Esophagus muscularis mucosa (tissue), 4 donors: ENCODE measurements at regions not wholly inside any gene's neighbourhood (a gene's known extent, or its start where the extent isn't known, plus 50 kb on each side); places are given as distances from the start of the nearest gene placed in this dataset.

ENCODE experiments used
- CTCF ChIP-seq, 3 experiments: fragments of 200-600 bp in 2 of 3; fragments of 450-650 bp in 1 of 3; sonication (generic) in 2 of 3; IDR thresholded peaks; one replicate each; pipeline ENCODE4 v1.5.1; 2017 to 2019; ENCODE audit warnings: antibody characterized with exemption in 3 of 3, mild to moderate bottlenecking in 2 of 3, moderate library complexity in 1 of 3
- EP300 ChIP-seq: sonication (generic); formaldehyde crosslinking; IDR thresholded peaks from one replicate; pipeline ENCODE4 v1.6.1; 2017; ENCODE audit warnings: antibody characterized with exemption
- POLR2A ChIP-seq: fragments of 450-650 bp; IDR thresholded peaks from one replicate; pipeline ENCODE4 v1.6.1; 2017; ENCODE audit warnings: antibody characterized with exemption, moderate library complexity, mild to moderate bottlenecking, low read depth
- POLR2AphosphoS5 ChIP-seq, 2 donors: sonication (generic); formaldehyde crosslinking; IDR thresholded peaks; one replicate each; pipeline ENCODE4 v1.6.1; 2017; ENCODE audit warnings: antibody characterized with exemption in 2 of 2

- no peak for TF ChIP-seq POLR2AphosphoS5 (IDR thresholded peaks at IDR 0.05)
- no peak for TF ChIP-seq CTCF (IDR thresholded peaks at IDR 0.05)
- TF ChIP-seq POLR2A, result no peak
- no peak for TF ChIP-seq EP300
These were observed 62.9 kb upstream of the SIM2 start for GRCh38 chr21:36636016-36636415.
